ENCODE measurements at regions not wholly inside any gene's neighbourhood (a gene's known extent, or its start where the extent isn't known, plus 50 kb on each side); places are given as distances from the start of the nearest gene placed in this dataset.

DNA sequence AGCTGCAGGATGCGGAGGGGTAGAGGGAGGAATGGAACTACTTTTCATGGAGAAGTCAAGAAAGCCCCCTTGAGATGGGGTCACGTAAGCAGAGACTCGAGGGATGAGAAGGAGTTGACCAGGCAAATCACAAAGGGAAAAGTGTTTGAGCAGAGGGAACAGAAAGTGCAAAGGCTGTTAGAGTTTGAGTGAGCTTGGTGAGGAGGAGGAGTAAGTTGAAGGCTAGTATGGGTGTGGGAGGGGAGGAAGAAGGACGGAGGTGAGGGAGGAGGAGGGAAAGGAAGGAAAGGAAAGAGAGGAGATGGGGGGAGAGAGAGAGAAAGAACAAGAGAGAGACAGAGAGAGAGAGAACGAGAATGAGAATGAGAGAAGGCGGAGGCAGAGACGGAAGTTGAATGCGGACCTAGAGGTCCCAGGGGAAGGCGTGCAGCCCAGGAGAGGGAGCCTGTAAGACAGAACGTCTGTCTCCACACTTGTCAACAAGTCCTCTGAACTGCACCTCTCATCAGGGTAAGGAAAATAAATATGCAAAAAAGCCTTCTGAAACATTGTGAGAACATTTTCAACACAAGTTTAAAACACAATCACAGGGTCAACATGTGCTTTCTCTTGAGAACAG is 279.8 kb upstream of the EEF2KMT start:
- TF ChIP-seq, protein P1, sequence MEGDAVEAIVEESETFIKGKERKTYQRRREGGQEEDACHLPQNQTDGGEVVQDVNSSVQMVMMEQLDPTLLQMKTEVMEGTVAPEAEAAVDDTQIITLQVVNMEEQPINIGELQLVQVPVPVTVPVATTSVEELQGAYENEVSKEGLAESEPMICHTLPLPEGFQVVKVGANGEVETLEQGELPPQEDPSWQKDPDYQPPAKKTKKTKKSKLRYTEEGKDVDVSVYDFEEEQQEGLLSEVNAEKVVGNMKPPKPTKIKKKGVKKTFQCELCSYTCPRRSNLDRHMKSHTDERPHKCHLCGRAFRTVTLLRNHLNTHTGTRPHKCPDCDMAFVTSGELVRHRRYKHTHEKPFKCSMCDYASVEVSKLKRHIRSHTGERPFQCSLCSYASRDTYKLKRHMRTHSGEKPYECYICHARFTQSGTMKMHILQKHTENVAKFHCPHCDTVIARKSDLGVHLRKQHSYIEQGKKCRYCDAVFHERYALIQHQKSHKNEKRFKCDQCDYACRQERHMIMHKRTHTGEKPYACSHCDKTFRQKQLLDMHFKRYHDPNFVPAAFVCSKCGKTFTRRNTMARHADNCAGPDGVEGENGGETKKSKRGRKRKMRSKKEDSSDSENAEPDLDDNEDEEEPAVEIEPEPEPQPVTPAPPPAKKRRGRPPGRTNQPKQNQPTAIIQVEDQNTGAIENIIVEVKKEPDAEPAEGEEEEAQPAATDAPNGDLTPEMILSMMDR (optimal IDR thresholded peaks at IDR 0.05 in 1 of 3, IDR thresholded peaks at IDR 0.05 in 1 of 3, conservative IDR thresholded peaks at IDR 0.05 in 1 of 3; ENCODE audit: extremely low read depth in 1 of 3, insufficient read depth in 2 of 3, low read length in 3 of 3), result no peak
- no peak for TF ChIP-seq EZH2 (IDR thresholded peaks at IDR 0.05; ENCODE audit: low read length)

Data from keratinocyte (primary cell).